Endothelial cell of umbilical vein (primary cell): ENCODE measurements at regions not wholly inside any gene's neighbourhood (a gene's known extent, or its start where the extent isn't known, plus 50 kb on each side); places are given as distances from the start of the nearest gene placed in this dataset.

ENCODE experiments used
- BruUV-seq: library from RNA; stranded (reverse); fragments of 400-500 nt; replicated peaks from 2 replicates; lab custom pipeline; 2021; lab: Mats Ljungman, UMichigan
- CTCF ChIA-PET: fragments of 300-600, 350-600 bp; sonication (Branson Sonifier 250); formaldehyde crosslinking; loops from one replicate; lab custom pipeline; 2021; ENCODE audit warnings: antibody characterized with exemption, inconsistent platforms; lab: Charles Lee
- POLR2A ChIA-PET: fragments of 300-600, 350-600 bp; sonication (Branson Sonifier 250); formaldehyde crosslinking; loops from one replicate; lab custom pipeline; 2021; ENCODE audit warnings: antibody characterized with exemption, inconsistent platforms; lab: Charles Lee
- DNase-seq: peaks from one replicate; pipeline ENCODE4 v3.0.0-alpha.2; 2011; ENCODE audit warnings: low read depth, low spot score
- FAIRE-seq: peaks from 2 replicates; lab custom pipeline; 2011; peaks lifted over from hg19 to GRCh38; lab: Jason Lieb, UNC
- H2AFZ ChIP-seq: 2 replicates; pipeline ENCODE4 v1.6.0; 2012; ENCODE audit warnings: low read depth, low read length, control low read depth, inconsistent platforms
- H3K27ac ChIP-seq: 2 replicates; pipeline ENCODE4 v1.5.1; 2011; ENCODE audit warnings: low read depth, mild to moderate bottlenecking, control low read depth, low read length, moderate library complexity; ENCODE audit not compliant: insufficient read depth
- H3K27me3 ChIP-seq, 2 experiments: 2 replicates each; pipeline versions ENCODE4 v1.6.0 to v1.6.1; 2011; ENCODE audit warnings: low read length in 2 of 2, mixed read lengths in 1 of 2; ENCODE audit not compliant: control insufficient read depth in 2 of 2, insufficient read depth in 2 of 2
- H3K36me3 ChIP-seq, 2 experiments: 2 replicates in 1 of 2; 3 replicates in 1 of 2; pipeline ENCODE4 v1.5.1; 2011; ENCODE audit warnings: low read length in 2 of 2, mild to moderate bottlenecking in 1 of 2, moderate library complexity in 1 of 2; ENCODE audit not compliant: control insufficient read depth in 2 of 2, insufficient read depth in 2 of 2; ENCODE audit errors: extremely low read depth in 1 of 2
- H3K4me1 ChIP-seq: 3 replicates; pipeline ENCODE4 v1.5.1; 2011; ENCODE audit warnings: mild to moderate bottlenecking, low read length; ENCODE audit not compliant: control insufficient read depth, insufficient read depth; ENCODE audit errors: extremely low read depth
- H3K4me2 ChIP-seq: 2 replicates; pipeline ENCODE4 v1.6.1; 2011; ENCODE audit warnings: low read length, control low read depth, mixed read lengths; ENCODE audit not compliant: insufficient read depth
- H3K4me3 ChIP-seq, 3 experiments: fragments of 200-600 bp in 1 of 3; sonication (generic), shearing (Covaris generic) in 1 of 3; replicated peaks in 1 of 3; 2 replicates each; pipeline ENCODE4 v1.5.1; 2011 to 2016; ENCODE audit warnings: control low read depth in 3 of 3, low read length in 3 of 3, mild to moderate bottlenecking in 2 of 3, inconsistent platforms in 1 of 3, low read depth in 1 of 3, moderate library complexity in 1 of 3; ENCODE audit not compliant: insufficient read depth in 1 of 3
- H3K79me2 ChIP-seq: 2 replicates; pipeline ENCODE4 v1.6.0; 2012; ENCODE audit warnings: low read length, inconsistent platforms; ENCODE audit not compliant: control insufficient read depth, insufficient read depth
- H3K9ac ChIP-seq: replicated peaks from 2 replicates; pipeline ENCODE3; 2011; ENCODE audit warnings: low read length, control low read depth; ENCODE audit not compliant: insufficient read depth; ENCODE audit errors: extremely low read depth
- H3K9me1 ChIP-seq: replicated peaks from 3 replicates; pipeline ENCODE4 v1.6.0; 2011; ENCODE audit warnings: mild to moderate bottlenecking, low read length; ENCODE audit not compliant: control insufficient read depth, insufficient read depth; ENCODE audit errors: extremely low read depth
- H3K9me3 ChIP-seq: replicated peaks from 2 replicates; pipeline ENCODE4 v1.5.1; 2012; ENCODE audit warnings: low read length, inconsistent platforms; ENCODE audit not compliant: control insufficient read depth, insufficient read depth
- H4K20me1 ChIP-seq: replicated peaks from 2 replicates; pipeline ENCODE3; 2011; ENCODE audit warnings: mild to moderate bottlenecking, low read length; ENCODE audit not compliant: control insufficient read depth, insufficient read depth; ENCODE audit errors: extremely low read depth
- EZH2 ChIP-seq: IDR thresholded peaks from 2 replicates; pipeline ENCODE4 v1.6.1; 2012; ENCODE audit warnings: borderline replicate concordance, low read depth, mild to moderate bottlenecking, moderate library complexity, low read length, inconsistent platforms; ENCODE audit not compliant: severe bottlenecking
- FOS ChIP-seq: IDR thresholded peaks from 2 replicates; pipeline ENCODE4 v1.6.1; 2011; ENCODE audit warnings: mild to moderate bottlenecking, low read length, moderate library complexity, borderline replicate concordance; ENCODE audit not compliant: insufficient read depth
- GATA2 ChIP-seq: IDR thresholded peaks from 2 replicates; pipeline ENCODE4 v1.7.0; 2011; ENCODE audit warnings: low read depth, mild to moderate bottlenecking, moderate library complexity, mixed read lengths, low read length; ENCODE audit not compliant: insufficient read length, insufficient read depth
- JUN ChIP-seq: IDR thresholded peaks from 2 replicates; pipeline ENCODE4 v1.6.1; 2011; ENCODE audit warnings: borderline replicate concordance, low read depth; ENCODE audit not compliant: insufficient read length, insufficient read depth
- MAX ChIP-seq: IDR thresholded peaks from 2 replicates; pipeline ENCODE4 v1.6.1; 2011; ENCODE audit not compliant: insufficient read depth, insufficient read length
- MYC ChIP-seq: IDR thresholded peaks from one replicate; pipeline ENCODE4 v1.6.1; 2011; ENCODE audit warnings: mild to moderate bottlenecking, low read depth, low read length
- POLR2A ChIP-seq: IDR thresholded peaks from 2 replicates; pipeline ENCODE4 v1.6.1; 2012; ENCODE audit warnings: low read depth, mild to moderate bottlenecking, control low read depth, low read length
- POLR2AphosphoS5 ChIP-seq: IDR thresholded peaks from 2 replicates; pipeline ENCODE4 v1.6.1; 2012; ENCODE audit warnings: low read depth, mild to moderate bottlenecking, control low read depth, low read length, moderate library complexity; ENCODE audit not compliant: insufficient read depth
- dilution Hi-C: fragments of 300-500 bp; cut with MboI; formaldehyde crosslinking; loops from one replicate; pipeline ENCODE4 v1.15.0; 2019; ENCODE audit warnings: low sequenced_read_pairs; ENCODE audit not compliant: extremely low pct_ligation_motif_present
- intact Hi-C: fragments of 100-400 bp; cut with micrococcal nuclease; formaldehyde crosslinking; loops from one replicate; pipeline ENCODE4 v1.10.0; 2022
- TF ChIP-seq, protein P1 (sequence below), 2 donors: IDR thresholded peaks; 1 replicate in 1 of 2; 2 replicates in 1 of 2; pipeline ENCODE4 v1.5.1; 2011; ENCODE audit warnings: low read length in 2 of 2, mild to moderate bottlenecking in 2 of 2, moderate library complexity in 2 of 2, control low read depth in 1 of 2, inconsistent platforms in 1 of 2, low read depth in 1 of 2; ENCODE audit not compliant: insufficient read depth in 1 of 2; ENCODE audit errors: extremely low read depth in 1 of 2

DNA sequence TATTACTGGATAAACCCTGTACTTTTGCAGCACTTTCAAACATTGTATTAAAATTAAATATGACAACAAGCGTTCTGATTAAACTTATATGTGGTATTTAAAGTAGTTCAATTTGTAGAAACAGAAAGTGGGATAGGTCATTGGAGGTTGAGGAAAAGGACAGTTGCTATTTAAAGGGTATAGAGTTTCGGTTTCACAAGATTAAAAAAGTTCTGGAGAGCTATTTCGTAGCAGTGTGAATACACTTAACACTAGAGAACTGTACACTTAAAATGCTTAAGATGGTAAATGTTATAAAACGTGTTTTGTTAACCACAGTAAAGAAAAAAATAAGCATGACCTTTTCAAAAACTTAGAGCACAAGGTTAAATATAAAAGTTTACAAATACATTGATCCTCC lies 382.1 kb downstream of the BRINP1 start:
- Histone ChIP-seq H2AFZ (no peak overlapping the region), H3K36me3 (no peaks in the 10 kb centered on the region), H3K4me3 (no peak overlapping the region), H3K4me2 (no peak overlapping the region), H4K20me1 (no peaks in the 10 kb centered on the region), H3K9me3 (no peaks in the 10 kb centered on the region), H3K27ac (no peak overlapping the region), H3K9ac (no peak overlapping the region), H3K9me1 (no peaks in the 10 kb centered on the region), H3K79me2 (no peaks in the 10 kb centered on the region), H3K27me3 (no peaks in the 10 kb centered on the region), H3K4me1 (no peaks in the 10 kb centered on the region)
- no peak for DNase-seq
- TF ChIP-seq FOS (no peak), MAX (no peak), JUN (no peak), MYC (no peak), POLR2A (no peak), GATA2 (no peak), POLR2AphosphoS5 (no peak), EZH2 (no peak)
- TF ChIP-seq, protein P1, sequence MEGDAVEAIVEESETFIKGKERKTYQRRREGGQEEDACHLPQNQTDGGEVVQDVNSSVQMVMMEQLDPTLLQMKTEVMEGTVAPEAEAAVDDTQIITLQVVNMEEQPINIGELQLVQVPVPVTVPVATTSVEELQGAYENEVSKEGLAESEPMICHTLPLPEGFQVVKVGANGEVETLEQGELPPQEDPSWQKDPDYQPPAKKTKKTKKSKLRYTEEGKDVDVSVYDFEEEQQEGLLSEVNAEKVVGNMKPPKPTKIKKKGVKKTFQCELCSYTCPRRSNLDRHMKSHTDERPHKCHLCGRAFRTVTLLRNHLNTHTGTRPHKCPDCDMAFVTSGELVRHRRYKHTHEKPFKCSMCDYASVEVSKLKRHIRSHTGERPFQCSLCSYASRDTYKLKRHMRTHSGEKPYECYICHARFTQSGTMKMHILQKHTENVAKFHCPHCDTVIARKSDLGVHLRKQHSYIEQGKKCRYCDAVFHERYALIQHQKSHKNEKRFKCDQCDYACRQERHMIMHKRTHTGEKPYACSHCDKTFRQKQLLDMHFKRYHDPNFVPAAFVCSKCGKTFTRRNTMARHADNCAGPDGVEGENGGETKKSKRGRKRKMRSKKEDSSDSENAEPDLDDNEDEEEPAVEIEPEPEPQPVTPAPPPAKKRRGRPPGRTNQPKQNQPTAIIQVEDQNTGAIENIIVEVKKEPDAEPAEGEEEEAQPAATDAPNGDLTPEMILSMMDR (IDR thresholded peaks at IDR 0.05; ENCODE audit: extremely low read depth in 1 of 2, insufficient read depth in 1 of 2, low read depth in 1 of 2, low read length in 2 of 2): no peak
- no TSS peak for BruUV-seq
- POLR2A ChIA-PET: no interaction called here
- dilution Hi-C loops: no loop called here
- CTCF ChIA-PET: no interaction called here
- intact Hi-C loops: no loop called here
- FAIRE-seq: no peak
